Fibroblast of villous mesenchyme (primary cell): ENCODE measurements at regions not wholly inside any gene's neighbourhood (a gene's known extent, or its start where the extent isn't known, plus 50 kb on each side); places are given as distances from the start of the nearest gene placed in this dataset.

Source experiments
- DNase-seq: peaks from one replicate; pipeline ENCODE4 v3.0.0-alpha.2; 2010; ENCODE audit warnings: low read depth
- H3K4me3 ChIP-seq: 2 replicates; pipeline ENCODE4 v1.5.1; 2011; ENCODE audit warnings: low read depth, mild to moderate bottlenecking, low read length
- TF ChIP-seq, protein P1 (sequence below): IDR thresholded peaks from 2 replicates; pipeline ENCODE4 v1.5.1; 2012; ENCODE audit warnings: low read depth, mild to moderate bottlenecking, low read length; ENCODE audit not compliant: insufficient read depth

DNA sequence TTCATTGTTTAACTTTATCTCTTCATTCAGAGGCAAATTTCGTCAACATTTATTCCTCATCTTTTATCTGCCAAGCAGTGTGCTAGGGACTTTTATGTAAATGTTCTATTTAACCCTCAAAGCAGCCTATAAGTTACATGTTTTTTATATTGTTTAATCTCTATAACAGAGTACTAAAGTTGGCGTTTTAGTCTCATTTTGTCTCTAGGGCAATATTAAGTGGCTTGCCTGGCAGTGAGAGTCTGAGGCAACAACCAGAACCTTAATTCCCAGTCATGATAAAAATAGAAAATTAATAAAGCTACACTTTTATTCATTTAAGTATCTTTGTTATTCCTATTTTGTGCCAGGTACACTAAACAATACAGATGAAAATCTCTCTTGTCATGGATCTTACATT, 994.3 kb upstream of the ADGRL2 start:
- no peak overlapping the region for H3K4me3 ChIP-seq
- DNase-seq, result no peak
- TF ChIP-seq, protein P1, sequence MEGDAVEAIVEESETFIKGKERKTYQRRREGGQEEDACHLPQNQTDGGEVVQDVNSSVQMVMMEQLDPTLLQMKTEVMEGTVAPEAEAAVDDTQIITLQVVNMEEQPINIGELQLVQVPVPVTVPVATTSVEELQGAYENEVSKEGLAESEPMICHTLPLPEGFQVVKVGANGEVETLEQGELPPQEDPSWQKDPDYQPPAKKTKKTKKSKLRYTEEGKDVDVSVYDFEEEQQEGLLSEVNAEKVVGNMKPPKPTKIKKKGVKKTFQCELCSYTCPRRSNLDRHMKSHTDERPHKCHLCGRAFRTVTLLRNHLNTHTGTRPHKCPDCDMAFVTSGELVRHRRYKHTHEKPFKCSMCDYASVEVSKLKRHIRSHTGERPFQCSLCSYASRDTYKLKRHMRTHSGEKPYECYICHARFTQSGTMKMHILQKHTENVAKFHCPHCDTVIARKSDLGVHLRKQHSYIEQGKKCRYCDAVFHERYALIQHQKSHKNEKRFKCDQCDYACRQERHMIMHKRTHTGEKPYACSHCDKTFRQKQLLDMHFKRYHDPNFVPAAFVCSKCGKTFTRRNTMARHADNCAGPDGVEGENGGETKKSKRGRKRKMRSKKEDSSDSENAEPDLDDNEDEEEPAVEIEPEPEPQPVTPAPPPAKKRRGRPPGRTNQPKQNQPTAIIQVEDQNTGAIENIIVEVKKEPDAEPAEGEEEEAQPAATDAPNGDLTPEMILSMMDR, result no peak

DNA sequence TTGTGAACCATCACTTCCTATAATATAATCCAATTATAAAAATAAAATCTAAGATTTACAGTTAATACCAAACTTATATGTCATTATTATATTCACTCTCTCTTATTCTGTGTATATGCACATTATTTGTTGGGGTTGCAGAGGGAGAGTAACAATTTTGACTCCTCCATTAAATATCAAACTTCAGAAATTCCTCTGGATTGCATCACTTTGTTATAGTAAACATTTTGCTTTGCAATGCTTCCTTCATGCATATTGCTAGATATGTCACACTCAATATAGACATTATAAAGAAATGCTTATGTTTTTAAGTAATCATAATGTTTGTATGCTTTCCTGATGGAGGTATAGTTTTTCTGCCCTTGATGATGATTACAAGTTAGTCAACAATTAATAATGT, 999.0 kb upstream of the ADGRL2 start:
- TF ChIP-seq, protein P1, result no peak
- DNase-seq, result no peak
- H3K4me3 ChIP-seq, result no peak overlapping the region

DNA sequence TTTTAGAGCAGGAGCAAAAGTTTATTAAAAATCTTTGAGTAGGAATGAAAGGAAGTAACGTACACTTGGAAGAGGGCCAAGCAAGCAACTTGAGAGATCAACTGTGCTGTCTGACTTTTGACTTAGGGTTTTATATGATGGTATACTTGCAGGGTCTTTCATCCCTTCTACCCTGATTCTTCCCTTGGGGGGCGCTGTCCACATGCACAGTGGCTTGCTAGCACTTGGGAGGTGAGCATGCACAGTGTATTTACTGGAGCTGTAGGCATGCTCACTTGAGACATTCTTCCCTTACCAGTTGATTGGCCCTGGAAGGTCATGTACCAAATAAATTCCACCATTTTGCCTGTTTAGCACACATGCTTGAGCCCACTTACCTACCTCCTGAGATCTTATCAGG, 1001.3 kb upstream of the ADGRL2 start:
- H3K4me3 ChIP-seq, result no peak overlapping the region
- TF ChIP-seq, protein P1, result no peak
- no peak for DNase-seq

DNA sequence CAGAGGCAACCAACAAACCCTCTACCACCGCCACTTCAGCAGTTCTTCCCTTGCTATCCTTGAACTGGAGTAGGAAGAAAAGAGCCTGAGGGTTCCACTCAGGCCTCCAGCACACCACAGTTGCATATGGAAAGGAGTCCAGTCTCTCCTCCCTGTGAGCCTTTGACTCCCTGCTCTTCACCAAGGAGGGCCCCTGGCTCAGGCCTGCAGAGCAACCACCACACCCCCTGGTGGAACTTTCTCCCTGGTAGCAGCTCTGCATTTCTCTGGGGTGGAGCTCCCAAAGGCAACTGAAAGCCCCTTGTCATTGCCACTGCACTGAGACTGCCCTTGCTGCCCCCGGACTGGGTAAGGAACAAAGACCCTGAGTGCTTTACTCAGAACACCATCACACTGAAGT, 1021.5 kb upstream of the ADGRL2 start:
- TF ChIP-seq, protein P1, result no peak
- no peak overlapping the region for H3K4me3 ChIP-seq
- no peak for DNase-seq

DNA sequence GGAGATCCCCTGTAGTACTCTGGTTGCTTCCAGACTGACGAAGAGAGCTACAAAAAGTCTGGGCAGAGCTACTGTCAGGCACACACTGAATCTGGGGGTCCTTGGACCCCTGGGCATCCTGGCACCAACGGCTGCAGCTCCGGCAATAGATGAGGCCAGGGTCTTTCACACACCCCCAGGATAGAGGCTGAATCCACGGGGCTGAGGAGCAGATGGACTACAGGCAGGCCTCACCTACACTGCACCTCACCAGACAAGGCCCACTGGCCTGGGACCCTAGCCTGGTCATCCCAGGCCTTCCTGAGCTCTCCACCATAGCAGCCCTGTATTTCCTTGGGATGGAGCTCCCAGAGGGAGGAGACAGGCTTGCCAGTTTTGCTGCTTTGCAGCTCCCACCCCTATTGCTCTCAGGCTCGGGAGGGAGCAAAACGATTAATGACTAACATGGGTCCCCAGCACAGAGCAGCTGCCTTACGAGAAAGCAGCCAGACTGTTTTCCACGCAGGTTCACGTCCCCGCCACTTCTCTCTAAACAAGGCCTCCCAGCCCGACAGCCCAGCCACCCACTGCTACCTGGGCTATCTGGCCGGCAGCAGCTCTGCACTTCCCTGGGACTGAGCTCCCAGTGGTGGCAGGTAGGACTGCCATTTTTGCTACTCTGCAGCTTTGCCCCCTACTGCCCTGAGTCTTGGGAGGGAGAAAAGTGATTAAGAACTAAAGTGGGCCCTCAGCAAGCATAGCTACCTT, 1022.5 kb upstream of the ADGRL2 start:
- no peak for DNase-seq
- TF ChIP-seq, protein P1, result no peak
- no peak overlapping the region for H3K4me3 ChIP-seq

DNA sequence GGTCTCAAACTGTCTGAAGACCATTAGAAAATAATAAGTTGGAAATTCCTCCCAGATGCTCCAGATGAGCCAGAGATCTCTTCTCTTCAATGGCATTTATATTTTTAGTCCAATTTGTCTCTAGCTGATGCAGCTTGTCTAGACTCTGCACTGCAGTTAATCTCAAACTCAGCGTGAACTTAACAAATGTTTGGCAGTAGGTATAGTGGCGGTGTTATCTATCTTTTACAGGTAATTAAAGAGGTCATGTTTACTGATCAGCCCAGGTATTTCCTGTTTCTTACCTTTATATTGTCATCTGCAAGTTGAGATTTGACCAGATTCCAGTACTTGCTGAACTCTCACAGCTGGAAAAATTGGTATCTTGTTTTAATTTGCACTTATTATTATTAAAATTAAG, 1024.5 kb upstream of the ADGRL2 start:
- DNase-seq, result no peak
- no peak overlapping the region for H3K4me3 ChIP-seq
- TF ChIP-seq, protein P1, result no peak
